ENCODE measurements at regions not wholly inside any gene's neighbourhood (a gene's known extent, or its start where the extent isn't known, plus 50 kb on each side); places are given as distances from the start of the nearest gene placed in this dataset.
A peak's percentile ranks its signal among the peaks of the same experiment; 100 is the strongest.
"Not testable (repeated sequence)": the region's sequence is repeated elsewhere in the genome, so short reads cannot be mapped to it uniquely, and the experiment has no call there.

DNA sequence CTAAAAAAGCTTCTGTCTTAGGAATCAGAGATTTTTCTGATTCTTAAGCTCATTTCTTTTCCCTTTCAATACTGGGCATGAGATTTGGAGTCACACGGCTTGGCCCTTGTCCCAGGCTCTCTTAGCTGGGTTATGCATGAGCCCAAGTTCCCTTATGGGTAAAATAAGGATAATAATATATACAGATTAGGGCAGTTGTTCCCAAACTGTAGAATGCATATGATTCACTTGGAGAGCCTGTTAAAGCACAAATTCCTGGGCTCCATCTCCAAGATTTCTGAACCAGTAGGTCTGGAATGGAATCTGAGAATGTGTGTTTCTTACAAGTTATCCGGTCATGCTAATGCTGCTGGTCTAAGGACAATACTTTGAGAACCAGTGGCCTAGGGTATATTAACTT lies 154.0 kb downstream of the REEP3 start:
- no peak for DNase-seq

DNA sequence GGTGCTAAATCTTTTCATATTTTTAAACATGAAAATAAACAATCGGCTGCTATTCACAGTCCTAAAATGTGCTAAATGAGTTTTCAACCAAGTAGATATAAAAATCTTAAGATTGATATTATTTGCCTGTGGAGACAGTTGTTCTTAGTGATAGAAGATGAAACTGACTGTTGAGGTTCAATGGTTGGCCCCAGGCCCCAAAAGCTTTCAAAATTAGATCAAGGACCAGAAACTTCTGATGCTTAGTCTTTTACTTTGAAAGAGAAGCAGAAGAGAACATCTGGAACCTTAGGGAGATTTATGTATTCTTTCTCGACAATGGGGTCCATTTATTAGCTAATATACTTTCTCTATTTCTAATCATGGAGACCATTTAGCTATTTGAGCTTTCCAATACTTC lies 155.8 kb downstream of the REEP3 start:
- DNase-seq = no peak

DNA sequence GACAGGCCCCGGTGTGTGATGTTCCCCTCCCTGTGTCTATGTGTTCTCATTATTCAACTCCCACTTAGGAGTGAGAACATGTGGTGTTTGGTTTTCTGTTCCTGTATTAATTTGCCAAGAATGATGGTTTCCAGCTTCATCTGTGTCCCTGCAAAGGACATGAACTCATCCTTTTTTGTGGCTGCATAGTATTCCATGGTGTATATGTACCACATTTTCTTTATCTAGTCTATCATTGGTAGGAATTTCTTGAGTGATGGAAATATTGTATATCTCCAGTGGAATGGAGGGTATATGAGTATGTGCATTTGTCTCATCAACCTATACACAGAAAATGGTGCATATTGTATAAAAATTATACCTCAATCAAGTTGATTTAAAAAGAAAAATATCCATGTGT lies 159.3 kb downstream of the REEP3 start:
- not testable (repeated sequence) for DNase-seq

DNA sequence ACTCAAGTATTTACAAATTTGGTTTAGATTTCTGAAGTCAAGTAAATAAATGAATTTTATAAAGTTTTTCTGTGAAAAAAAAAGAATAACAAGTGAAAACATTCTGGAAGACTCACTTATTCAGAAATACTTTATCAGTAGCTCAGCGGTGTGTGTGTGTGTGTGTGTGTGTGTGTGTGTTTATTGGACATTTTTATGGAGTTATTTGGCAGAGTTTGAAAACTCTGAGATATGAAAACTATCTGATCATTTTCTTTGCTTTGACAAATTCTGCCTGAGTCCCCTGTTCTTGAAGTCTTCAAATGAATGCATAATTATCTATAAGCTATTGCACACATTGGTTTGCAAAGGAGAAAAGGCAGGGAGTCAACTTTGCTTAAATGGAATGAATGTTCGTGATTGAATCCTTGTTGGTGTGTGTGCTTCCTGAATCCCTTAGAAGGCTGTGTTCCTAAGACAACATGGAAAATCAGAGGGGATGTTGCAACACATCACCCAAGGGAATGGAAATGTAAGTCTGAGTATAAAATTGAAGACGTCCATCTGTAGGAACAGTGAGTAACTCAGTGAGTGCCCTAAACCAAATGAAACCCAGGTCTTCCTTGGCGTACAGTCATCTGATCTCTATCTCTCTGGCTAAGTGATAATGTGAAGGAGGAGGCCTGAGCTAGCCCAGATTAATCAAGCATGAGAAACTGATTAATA lies 160.9 kb downstream of the REEP3 start:
- no peak for DNase-seq

DNA sequence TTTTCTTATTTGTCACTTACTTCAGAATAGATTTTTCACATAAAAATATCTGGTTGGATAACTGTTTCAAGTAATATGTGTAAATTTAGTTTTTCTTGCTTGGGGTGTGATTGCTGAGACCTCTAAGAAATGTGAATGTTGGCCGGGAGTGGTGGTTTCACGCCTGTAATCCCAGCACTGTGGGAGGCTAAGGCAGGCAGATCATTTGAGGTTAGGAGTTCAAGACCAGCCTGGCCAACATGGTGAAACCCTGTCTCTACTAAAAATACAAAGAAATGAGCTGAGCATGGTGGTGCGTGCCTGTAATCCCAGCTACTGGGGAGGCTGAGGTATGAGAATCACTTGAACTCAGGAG lies 161.5 kb downstream of the REEP3 start:
- not testable (repeated sequence) for DNase-seq

DNA sequence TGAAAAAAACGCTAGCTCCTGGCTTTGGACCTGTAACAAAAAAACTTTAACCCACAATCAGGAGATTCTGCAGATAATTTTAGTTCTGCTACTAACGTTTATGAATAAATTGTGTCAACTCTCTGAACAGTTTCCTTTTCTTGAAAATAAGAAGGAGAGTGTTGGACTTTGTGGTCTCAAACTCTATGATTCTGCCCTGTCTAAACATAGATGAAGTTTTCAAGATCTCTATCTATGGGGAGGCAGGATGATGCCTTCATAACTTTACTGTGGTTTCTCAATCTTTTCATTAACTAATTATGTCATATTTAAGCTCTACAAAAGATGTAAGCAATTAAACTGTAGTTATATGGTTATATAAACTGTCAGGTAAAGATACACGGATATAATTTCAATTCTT lies 162.0 kb downstream of the REEP3 start:
- DNase-seq = no peak

DNA sequence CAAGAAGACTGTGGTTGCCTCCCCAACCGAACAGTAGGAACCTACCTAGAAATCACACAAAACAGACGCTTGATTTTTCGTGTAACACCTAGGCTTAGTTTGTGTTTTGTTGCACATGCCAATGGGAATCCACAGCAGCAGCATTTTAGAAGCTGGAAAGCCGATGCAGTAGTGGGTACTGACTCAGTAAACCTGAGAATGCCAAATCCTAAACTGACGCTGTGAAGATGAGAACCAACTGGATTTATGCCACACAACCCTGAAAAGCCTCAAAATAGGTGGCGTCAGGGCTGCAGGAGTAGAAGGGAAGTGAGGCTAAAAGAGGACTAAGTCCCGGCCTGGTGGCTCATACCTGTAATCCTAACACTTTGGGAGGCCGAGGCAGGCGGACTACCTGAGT lies 162.5 kb downstream of the REEP3 start:
- no peak for DNase-seq

DNA sequence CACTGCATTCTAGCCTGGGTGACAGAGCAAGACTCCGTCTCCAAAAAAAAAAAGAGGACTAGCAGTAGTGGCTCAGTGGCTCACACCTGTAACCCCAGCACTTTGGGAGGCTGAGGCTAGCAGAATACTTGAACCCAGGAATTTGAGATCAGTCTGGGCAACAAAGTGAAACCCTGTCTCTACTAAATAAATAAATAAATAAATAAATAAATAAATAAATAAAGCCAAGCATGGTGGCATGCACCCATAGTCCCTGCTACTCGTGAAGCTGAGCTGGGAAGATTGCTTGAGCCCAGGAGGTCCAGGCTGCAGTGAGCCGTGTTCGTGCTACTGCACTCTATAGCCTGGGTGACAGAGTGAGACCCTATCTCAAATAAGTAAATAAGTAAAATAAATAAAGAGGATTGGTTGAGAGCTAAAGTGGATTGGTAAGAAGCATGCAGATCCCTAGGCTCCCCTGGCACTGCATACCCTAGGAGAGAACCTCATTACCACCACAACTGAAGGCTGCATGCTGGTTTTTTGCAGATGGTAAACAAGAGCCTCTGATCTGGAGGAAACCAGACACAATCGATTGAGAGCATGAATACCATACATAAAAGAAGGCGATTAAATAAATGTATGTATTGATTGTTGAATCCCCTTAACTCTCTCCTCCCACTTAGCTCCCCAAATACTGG lies 163.2 kb downstream of the REEP3 start:
- no peak for DNase-seq

DNA sequence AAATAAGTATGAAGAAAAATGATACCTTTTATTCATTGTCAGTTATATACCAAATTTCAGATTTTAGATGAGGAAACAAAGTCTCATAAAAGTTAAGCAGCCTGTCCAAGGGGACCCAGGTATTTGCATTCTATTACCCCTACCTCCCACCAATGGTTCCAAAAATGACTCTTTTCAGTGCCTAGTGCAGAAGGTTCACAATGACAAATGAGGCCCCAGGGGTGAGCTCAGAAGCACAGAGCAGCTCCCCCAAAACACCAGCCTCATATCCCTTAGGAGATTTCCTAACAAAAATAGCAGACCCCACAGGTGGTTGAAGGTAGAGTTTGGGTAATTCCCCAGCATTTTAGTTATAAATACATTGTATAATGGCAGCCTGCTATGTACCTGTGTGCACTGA lies 168.6 kb downstream of the REEP3 start:
- no peak for DNase-seq

DNA sequence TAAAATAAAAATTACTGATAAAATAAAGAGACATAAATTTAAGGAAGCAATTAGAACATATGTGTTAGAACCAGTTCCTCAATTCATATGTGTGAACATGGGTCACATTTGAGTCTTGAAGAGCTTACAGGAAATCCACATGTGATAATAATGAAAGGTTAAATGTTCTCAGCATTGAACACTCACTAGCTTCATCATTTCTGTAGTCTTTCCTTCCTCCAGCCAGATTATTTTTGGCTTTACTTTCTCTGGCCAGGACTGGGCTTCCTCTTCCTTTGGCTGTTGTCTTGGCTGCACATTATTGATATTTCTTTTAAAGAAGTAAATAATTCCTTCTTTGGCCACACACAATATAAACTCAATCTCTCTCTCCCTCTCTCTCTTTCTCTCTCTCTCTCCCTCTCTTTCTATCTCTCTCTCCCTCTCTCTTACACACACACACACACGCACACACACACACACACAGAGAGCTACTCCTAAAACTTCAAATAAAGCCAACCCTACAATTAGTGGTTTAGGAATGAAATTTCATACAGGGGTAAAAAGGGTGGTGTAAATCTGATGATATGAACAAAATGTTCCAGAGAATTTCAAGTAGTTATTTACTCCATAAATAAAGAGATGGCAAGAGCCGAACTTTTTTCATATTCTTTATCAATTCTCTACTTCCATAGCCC lies 171.2 kb downstream of the REEP3 start:
- no peak for DNase-seq

DNA sequence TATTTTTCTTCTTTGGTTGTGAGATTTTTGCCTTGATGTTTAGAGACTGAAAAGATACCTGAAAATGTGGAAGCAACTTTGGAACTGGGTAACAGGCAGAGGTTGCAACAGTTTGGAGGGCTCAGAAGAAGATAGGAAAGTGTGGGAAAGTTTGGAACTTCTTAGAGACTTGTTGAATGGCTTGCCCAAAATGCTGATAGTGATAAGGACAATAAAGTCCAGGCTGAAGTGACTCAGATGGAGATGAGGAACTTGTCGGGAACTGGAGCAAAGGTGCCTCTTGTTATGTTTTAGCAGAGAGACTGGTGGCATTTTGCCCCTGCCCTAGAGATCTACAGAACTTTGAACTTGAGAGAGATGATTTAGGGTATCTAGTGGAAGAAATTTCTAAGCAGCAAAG lies 171.8 kb downstream of the REEP3 start:
- DNase-seq = not testable (repeated sequence)

DNA sequence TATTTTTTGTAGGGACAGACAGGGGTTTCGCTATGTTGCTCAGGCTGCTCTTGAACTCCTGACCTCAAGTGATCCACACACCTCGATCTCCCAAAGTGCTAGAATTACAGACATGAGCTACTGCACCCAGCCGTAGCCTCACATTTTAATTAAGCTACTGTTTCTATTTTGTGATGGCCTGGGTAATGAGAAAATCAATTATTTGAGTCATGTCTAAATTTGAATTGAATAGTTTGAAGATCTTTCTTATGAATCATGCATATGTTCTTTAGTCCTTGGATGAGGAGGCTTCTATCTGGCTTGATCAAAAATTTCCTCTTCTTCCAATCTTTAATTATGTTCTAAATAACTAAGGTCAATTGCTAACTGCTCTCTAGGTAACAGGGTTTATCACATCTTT lies 175.0 kb downstream of the REEP3 start:
- no peak for DNase-seq

DNA sequence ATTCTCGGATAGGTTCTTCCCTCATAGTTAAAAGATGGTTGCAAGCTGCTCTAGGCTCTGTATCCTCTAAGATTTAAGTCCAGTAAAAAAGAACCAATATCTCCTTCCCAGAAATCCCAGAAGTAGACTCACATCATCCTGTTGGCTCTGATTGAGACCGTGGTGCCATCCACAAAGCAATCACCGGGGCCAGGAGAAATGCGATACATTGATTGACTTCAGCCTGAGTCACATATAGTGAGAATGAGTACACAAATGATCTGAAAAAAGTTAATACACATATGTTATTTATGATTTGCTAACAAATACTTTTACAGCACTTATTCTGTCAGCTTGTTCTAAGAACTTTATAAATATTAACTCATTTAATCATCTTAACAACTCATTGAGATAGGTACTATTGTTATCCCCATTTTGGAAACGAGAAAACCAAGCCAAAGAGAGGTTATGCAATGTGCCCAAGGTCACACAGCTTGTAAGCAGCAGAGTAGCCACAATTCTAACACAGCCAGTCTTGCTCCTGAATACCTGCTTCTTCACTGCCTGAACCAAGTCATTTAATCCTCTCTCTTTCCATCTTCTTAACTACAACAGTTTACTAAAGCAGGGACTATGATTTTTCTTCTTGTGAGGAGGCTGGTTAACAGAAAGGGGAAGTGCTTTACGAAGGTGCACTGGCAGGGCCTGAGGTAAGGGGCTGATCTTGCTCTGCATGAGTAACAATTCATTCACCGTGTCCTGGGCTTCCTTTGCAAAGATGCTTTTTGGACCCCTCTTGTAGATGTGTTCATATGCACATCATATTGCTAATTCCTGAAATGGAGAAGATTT lies 177.0 kb downstream of the REEP3 start:
- DNase-seq = peak in 1 of 2 donors; percentile 25

DNA sequence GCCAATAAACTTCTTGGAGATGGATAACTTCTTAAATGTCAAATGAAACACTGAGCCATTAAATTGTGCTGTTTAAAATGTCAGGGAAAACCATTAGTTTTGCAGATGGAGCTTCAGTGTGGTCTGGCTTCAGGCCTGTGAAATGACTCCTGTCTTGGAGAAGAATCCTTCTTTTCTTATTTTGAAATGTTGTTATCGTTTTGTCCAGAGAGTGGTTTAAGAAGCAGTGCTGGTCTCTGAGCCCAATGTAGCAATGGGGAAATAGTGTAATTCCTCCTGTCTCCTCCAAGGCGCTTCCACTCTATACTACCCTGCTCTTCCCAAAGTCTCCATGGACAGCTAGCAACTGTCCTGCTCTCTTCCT lies 177.6 kb downstream of the REEP3 start:
- no peak for DNase-seq

DNA sequence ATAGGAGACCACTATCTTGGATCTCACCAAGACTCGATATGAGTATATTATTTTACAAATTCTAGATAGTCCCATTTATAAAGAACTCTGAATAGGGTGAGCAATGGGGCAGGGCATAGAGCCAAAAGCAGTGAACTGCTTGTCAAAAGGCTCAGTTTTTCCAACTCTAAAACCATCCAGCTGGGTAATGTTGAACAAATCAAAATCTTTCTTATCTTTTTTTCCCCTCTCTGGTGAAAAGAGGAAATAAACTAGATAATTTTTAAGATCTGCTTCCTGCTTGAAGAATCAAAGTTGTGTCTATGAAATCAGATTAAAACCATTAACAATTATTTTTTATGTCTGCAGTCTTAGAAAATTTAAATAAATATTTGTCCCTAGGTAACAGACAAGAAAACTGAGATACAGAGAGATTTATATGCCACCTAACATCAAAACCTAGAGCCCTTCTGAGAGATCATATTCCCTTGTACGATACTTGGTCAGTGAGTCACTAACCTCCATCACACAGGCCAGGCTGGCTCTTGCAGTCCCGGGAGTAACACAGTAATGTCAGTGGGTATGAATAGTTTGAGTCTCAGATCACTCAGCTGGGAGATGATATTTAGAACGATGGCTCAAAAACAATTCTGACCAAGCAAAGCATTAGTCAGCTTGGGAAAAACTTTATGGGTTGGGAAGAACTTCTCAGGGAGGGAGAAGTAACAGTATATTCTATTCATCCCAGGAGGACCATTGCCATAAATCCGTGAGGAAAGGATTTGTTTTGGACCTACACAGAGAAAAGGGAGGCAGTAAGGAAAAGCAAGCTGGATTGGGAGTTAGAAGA lies 178.8 kb downstream of the REEP3 start:
- no peak for DNase-seq

DNA sequence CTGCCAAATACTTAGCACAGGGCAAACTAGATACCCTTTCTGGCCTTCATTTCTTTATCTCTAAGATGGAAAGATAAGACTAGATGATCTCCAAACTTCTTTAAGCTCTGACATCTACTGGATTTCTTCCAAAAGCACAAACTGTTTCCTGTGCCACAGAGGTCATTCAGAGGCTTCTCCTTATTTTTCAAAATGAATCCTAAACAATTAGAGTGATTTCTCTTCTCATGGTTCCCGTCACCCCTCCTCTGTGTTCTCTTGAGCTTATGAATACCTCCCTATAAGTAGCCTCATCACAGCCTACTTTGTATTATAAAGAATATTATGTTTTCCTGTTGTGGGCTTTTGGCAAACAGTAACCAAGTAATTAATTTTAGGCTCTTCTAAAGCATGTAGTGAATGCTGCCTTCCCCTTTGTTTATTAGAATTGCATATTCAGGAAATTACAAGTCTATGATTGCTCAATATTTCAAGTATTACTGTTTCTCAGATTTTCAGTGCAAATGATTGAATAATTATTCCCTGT lies 179.5 kb downstream of the REEP3 start:
- DNase-seq = no peak

DNA sequence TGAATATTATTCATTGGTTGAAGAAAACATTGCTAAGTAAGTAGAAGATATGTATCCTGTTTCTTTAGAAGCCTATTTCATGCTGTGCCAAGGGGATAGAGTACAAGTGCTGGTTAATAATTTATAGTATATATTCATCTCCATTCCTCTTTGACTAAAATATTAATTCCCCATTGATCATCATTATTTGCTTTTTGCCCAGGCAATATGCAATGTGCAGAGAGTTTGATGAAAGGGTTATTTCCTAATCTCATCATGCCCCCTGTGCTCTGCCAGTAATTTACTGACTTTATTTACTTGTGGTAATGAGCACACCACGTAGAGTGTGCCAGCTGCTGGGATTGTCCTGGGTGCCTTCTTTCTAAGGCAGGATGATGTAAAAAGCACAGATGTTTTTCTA lies 180.9 kb downstream of the REEP3 start:
- DNase-seq = no peak

DNA sequence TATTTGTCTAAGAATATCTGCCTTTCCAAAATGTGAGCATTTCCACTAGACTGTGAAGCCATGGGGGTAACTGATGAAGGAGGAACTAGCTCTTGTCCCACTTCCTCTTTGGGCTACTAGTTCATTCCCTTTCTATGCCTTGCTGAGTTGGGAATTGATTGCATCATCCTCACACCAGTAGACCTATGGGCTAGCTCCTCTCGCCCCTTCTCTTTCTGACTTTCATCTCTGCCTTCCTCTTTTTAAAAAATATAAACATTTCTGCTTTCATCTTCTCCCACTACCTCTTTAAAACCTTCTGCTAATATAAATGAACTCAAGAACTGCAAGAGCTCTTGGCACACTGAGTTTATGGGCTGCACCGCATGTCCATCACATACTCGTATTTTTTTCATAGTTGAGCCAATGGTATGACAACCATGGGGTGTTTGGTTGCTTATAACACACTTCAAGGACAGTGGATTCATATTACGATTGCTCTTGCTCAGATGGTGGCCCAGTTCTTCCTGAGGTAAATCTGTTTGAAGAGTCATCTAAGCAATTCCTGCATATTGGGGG lies 182.0 kb downstream of the REEP3 start:
- DNase-seq = peak; percentile 26 to 49

DNA sequence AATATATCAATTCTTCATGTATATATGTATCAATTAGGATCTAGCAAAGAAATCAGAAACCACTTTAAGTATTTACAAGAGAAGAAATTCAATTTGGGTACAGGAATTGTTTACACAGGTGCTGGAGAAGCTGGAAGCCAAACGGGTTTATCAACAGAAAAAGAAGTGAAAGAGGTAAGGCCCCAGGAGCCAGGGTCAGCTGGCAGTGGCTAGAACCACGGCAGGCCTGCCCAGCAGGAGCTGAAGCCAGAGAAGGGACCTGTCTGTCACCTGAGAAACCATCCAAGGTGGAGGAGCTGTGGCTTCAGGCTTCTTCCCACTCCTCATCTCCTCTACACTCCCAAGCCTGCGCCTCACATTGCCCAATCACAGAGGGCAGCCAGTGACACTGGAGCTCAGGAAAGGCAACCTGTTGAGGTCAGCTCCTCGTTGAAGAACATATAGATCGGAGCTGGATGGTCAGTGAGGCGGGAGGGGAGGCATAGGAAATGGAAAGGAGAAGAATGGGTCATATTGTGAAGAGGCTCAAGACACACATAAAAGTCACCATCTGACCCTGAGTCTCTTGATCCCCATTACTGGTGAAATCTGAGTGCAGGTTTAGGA lies 182.6 kb downstream of the REEP3 start:
- no peak for DNase-seq

DNA sequence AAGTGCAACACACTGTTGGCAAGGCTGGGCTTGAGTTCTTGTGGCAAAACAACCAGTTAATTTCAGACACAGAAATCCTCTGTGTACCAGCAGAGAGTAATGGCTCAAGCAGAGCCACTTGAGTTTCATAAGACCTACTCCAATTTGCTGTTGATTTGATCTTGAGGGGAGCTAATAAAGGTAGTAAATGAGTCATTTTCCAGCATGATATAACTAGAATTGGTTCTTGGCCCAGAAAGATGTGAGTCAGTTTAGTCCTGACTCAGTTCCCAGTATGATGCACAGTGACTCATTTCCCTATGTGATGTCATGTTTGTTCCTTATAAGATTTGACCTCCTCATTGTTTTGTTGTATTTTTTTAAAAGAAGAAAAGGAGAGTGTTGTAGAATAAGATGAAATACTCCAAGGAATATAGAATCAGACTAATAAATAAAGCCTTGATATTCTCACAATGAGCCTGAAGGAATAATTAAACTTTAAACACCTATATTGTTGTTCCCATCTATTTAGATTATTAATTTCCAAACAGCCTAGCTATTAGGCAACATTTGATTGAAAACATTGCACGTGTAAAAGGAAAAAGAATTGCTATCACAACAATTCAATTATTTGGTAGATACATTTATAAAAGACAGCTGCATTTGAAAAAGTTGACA lies 186.2 kb downstream of the REEP3 start:
- DNase-seq = peak in 1 of 2 donors; percentile 46

DNA sequence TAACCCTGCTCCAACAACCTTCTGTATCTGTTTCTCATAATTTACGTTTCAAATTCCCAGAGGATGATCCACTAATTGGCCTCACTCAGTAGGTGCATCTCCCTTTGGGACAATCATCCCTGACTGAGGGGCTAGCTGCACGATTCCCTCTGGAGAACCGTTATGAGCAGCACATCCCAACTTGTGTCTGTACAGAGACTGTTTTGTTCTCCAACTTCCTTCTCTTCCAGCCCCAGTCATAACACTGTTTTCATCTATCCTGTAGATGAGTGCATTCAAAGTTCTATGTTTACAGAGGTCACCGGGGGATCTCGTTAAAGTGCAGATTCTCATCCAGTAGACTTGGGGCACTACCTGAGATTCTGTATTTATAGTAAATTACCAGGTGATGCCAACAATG lies 187.2 kb downstream of the REEP3 start:
- no peak for DNase-seq
